ENCODE measurements at regions not wholly inside any gene's neighbourhood (a gene's known extent, or its start where the extent isn't known, plus 50 kb on each side); places are given as distances from the start of the nearest gene placed in this dataset.

GRCh38 chr20:50395914-50396488 is 114.2 kb upstream of the PTPN1 start:
- no peak for DNase-seq

- DNase-seq = no peak
Observed at GRCh38 chr20:50396623-50397022, 113.6 kb upstream of the PTPN1 start.

- DNase-seq = no peak
Observed at GRCh38 chr20:50397058-50397457, 113.1 kb upstream of the PTPN1 start.

GRCh38 chr20:50398064-50398463 is 112.1 kb upstream of the PTPN1 start:
- DNase-seq = no peak

GRCh38 chr20:50398471-50398820 is 111.7 kb upstream of the PTPN1 start:
- no peak for DNase-seq

- DNase-seq = no peak
Observed at GRCh38 chr20:50398821-50399554, 111.2 kb upstream of the PTPN1 start.

- no peak for DNase-seq
Observed at GRCh38 chr20:50399555-50399916, 110.6 kb upstream of the PTPN1 start.

GRCh38 chr20:50399917-50400704 is 110.1 kb upstream of the PTPN1 start:
- no peak for DNase-seq

- no peak for DNase-seq
Observed at GRCh38 chr20:50400705-50401586, 109.2 kb upstream of the PTPN1 start.

- DNase-seq = no peak
Observed at GRCh38 chr20:50401587-50402418, 108.4 kb upstream of the PTPN1 start.

- no peak for DNase-seq
Observed at GRCh38 chr20:50403565-50404418, 106.4 kb upstream of the PTPN1 start.

GRCh38 chr20:50404419-50405234 is 105.6 kb upstream of the PTPN1 start:
- no peak for DNase-seq

- DNase-seq = no peak
Observed at GRCh38 chr20:50405235-50405914, 104.8 kb upstream of the PTPN1 start.

- DNase-seq = no peak
Observed at GRCh38 chr20:50405915-50406609, 104.1 kb upstream of the PTPN1 start.

- no peak for DNase-seq
Observed at GRCh38 chr20:50406610-50407136, 103.5 kb upstream of the PTPN1 start.

GRCh38 chr20:50408526-50409364 is 101.4 kb upstream of the PTPN1 start:
- DNase-seq = no peak

- DNase-seq = no peak
Observed at GRCh38 chr20:50409495-50409894, 100.7 kb upstream of the PTPN1 start.

- DNase-seq = no peak
Observed at GRCh38 chr20:50410343-50410742, 99.8 kb upstream of the PTPN1 start.

Measured in NCI-H1092 (cell line).